ENCODE measurements at regions not wholly inside any gene's neighbourhood (a gene's known extent, or its start where the extent isn't known, plus 50 kb on each side); places are given as distances from the start of the nearest gene placed in this dataset.

DNA sequence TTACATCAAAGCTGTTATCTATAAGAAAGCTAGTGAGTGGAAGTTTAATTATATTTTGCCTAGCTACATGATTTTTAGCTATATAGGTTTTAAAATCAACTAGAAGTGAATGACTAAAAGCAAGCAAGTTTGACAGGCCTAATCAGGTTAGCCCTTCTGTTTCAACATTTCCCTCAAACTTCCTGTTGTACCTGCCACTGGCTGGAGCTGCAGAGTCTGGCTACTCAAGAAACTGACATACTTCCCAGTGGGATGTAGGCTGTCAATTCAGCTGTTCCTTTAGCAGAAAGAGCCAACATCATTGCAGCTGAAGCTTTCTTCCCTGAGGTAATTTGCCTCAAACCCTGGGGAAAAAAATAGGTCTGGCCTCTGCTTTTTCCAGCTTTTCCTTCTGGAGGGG, 87.1 kb upstream of the TNR start:
- ChIA-PET POLR2A (ENCODE audit: partially characterized antibody) (no interaction called here), CTCF (ENCODE audit: partially characterized antibody) (interaction anchor here (0.7 to 2.6 kb wide), 5 partner anchors 13 to 86 kb away, joined by 3 to 12 read pairs (median 3); no protein-coding TSS in a partner anchor)
- Histone ChIP-seq H3K9ac (replicated peaks in 1 of 4; ENCODE audit: extremely low read depth in 1 of 4, low read depth in 3 of 4, low read length in 3 of 4) (no peak overlapping the region), H3K4me2 (ENCODE audit: insufficient read depth in 1 of 2, low read depth in 2 of 2, low read length in 2 of 2) (no peak overlapping the region), H2BK12ac (ENCODE audit: low read depth, low read length) (no peak overlapping the region), H2BK5ac (ENCODE audit: low read depth, low read length) (no peak overlapping the region), H3K4ac (replicated peaks; ENCODE audit: insufficient read length, low read depth, low read length) (no peak overlapping the region), H4K8ac (ENCODE audit: extremely low read depth, insufficient read depth, low read length) (no peak overlapping the region), H2BK20ac (ENCODE audit: low read length) (no peak overlapping the region), H4K91ac (replicated peaks; ENCODE audit: insufficient read length, low read length) (no peak overlapping the region), H2AFZ (ENCODE audit: low read length) (no peak overlapping the region), H2AK5ac (ENCODE audit: low read depth, low read length) (no peak overlapping the region; the same call in 1 of the 2 replicates), H2BK15ac (ENCODE audit: low read length) (no peak overlapping the region), H3K36me3 (ENCODE audit: control insufficient read depth in 2 of 4, insufficient read depth in 4 of 4, low read length in 3 of 4) (no peaks in the 10 kb centered on the region), H3K14ac (ENCODE audit: insufficient read length) (no peak overlapping the region), H3K79me2 (ENCODE audit: control insufficient read depth in 1 of 2, insufficient read depth in 2 of 2, low read length in 2 of 2) (no peaks in the 10 kb centered on the region), H3K18ac (ENCODE audit: extremely low read depth, low read length) (no peak overlapping the region), H4K5ac (ENCODE audit: insufficient read length, low read depth, low read length) (no peak overlapping the region), H4K20me1 (replicated peaks in 1 of 2; ENCODE audit: control insufficient read depth in 1 of 2, insufficient read depth in 2 of 2, low read length in 2 of 2) (no peaks in the 10 kb centered on the region), H3K27me3 (replicated peaks in 1 of 4; ENCODE audit: control insufficient read depth in 3 of 4, extremely low read depth in 1 of 4, insufficient read depth in 3 of 4, low read length in 3 of 4) (no peaks in the 10 kb centered on the region), H3K9me3 (ENCODE audit: insufficient read depth in 2 of 2, low read depth in 1 of 2, low read length in 1 of 2) (peaks cover 0 to 5% of the 10 kb centered on the region in 2 experiments; a peak in 2 of 4 replicates), H3K4me3 (ENCODE audit: extremely low read depth in 1 of 4, insufficient read depth in 2 of 4, low read depth in 3 of 4, low read length in 4 of 4) (no peak overlapping the region), H2BK120ac (replicated peaks; ENCODE audit: low read depth, low read length) (no peak overlapping the region), H3K23me2 (ENCODE audit: low read depth, low read length) (no peaks in the 10 kb centered on the region), H3K23ac (ENCODE audit: insufficient read length) (no peak overlapping the region), H3K79me1 (ENCODE audit: low read depth, low read length) (no peaks in the 10 kb centered on the region), H3K56ac (replicated peaks; ENCODE audit: insufficient read length, low read depth, low read length) (no peak overlapping the region), H3K4me1 (replicated peaks in 1 of 4; ENCODE audit: control insufficient read depth in 3 of 4, insufficient read depth in 4 of 4, low read length in 3 of 4) (peaks cover 0 to 16% (median under 1%) of the 10 kb centered on the region in 4 experiments; a peak in 5 of 7 replicates), H3K27ac (ENCODE audit: low read depth, low read length) (no peak overlapping the region)
- TF ChIP-seq POLR2AphosphoS5 (IDR thresholded peaks at IDR 0.05; ENCODE audit: low read depth, low read length) (no peak), NANOG (IDR thresholded peaks at IDR 0.05; ENCODE audit: insufficient read depth, low read depth, low read length, poor library complexity, severe bottlenecking) (no peak), CBX8 (IDR thresholded peaks at IDR 0.05; ENCODE audit: borderline replicate concordance, low read depth, low read length) (no peak), BRCA1 (IDR thresholded peaks at IDR 0.05; ENCODE audit: low read depth, low read length) (no peak), MAX (IDR thresholded peaks at IDR 0.05) (no peak), JUN (IDR thresholded peaks at IDR 0.05; ENCODE audit: low read depth, low read length) (no peak)
- no peak for FAIRE-seq
- DNase-seq (ENCODE audit: low read depth in 1 of 2, low spot score in 2 of 2) = no peak
